ENCODE measurements at regions not wholly inside any gene's neighbourhood (a gene's known extent, or its start where the extent isn't known, plus 50 kb on each side); places are given as distances from the start of the nearest gene placed in this dataset.
"Not testable (repeated sequence)": the region's sequence is repeated elsewhere in the genome, so short reads cannot be mapped to it uniquely, and the experiment has no call there.

- no peak for DNase-seq
Observed at GRCh38 chr6:67467341-67467740, 1167.7 kb upstream of the ADGRB3 start.

DNA sequence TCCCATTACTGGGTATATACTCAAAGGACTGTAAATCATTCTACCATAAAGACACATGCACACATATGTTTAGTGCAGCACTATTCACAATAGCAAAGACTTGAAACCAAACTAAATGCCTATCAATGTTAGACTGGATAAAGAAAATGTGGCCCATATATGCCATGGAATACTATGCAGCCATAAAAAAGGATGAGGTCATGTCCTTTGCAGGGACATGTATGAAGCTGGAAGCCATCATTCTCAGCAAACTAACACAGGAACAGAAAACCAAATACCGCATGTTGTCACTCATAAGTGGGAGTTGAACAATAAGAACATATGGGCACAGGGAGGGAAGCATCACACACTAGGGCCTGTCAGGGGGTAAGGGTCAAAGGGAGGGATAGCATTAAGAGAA, 1172.4 kb upstream of the ADGRB3 start:
- not testable (repeated sequence) for DNase-seq

DNA sequence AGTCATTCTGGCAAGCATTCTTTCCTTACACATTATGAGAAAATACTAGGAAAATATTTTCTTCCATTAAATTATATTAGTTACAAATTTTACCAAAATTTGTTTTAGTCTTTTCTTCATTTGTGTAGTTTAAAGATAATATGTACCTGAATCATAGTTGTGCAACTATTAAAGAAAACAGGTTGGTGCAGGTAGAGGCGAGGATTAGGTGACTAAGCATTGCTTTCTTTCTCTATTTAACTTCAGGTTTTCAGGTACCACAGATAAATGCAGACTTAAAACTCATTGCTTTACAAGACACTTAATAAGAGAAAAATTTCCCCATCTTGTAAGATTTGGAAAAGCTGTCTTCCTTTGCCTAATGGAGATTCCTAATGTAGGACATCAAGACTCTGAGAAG, 1175.5 kb upstream of the ADGRB3 start:
- DNase-seq, result no peak

- DNase-seq, result no peak
Observed at GRCh38 chr6:67458265-67458664, 1176.8 kb upstream of the ADGRB3 start.

- no peak for DNase-seq
Observed at GRCh38 chr6:67451874-67452273, 1183.2 kb upstream of the ADGRB3 start.

GRCh38 chr6:67450641-67451040, 1184.4 kb upstream of the ADGRB3 start:
- DNase-seq, result no peak

DNA sequence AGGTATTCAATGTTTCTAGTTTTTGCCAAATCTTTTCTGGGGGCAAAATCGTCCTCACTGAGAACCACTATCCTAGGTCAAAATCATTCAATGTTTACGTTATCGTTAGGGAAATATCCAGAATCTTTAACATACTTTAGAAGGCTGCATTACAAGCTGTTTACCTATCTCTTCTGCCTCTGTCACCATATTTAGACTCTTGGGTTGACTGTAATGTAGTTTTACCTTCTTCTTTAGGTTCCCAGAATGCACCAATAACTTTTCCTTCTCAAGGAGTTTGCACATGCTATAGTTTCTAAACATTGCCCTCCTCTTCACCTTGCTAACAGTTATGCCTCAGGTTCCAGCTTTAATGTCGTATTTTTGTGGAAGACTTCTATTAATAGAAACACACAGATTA, 1185.5 kb upstream of the ADGRB3 start:
- no peak for DNase-seq

DNA sequence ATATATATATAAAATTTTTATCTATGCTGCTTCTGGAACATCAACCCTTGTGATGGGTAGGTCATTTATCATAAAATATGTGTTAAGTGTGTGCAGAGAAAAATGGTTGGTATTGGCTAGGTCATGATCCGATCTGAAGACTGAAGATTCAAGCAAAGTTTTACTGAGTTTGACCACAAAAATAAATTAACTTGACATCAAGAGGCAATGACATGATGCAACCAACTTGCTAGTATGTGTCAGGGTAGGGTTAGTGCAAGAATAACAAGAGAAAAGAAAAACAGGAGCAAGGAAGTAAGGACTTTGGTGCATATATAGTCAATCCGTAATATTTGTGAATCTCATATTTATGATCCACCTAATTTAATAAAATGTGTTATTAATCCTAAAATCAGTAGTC, 1202.0 kb upstream of the ADGRB3 start:
- no peak for DNase-seq

GRCh38 chr6:67431076-67431475, 1204.0 kb upstream of the ADGRB3 start:
- no peak for DNase-seq

DNA sequence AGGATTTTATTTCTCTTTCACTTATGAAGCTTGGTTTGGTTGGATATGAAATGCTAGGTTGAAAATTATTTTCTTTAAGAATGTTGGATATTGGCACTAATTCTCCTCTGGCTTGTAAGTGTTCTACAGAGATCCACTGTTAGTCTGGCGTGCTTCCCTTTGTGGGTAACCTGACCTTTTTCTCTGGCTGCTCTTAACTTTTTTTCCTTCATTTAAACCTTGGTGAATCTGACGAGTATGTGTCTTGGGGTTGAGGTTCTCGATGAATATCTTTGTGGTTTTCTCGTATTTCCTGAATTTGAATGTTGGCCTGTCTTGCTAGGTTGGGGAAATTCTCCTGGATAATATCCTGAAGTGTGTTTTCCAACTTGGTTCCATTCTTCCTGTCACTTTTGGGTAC, 1208.4 kb upstream of the ADGRB3 start:
- DNase-seq, result not testable (repeated sequence)

GRCh38 chr6:67412035-67412434, 1223.0 kb upstream of the ADGRB3 start:
- no peak for DNase-seq

- DNase-seq, result no peak
Observed at GRCh38 chr6:67411036-67411435, 1224.0 kb upstream of the ADGRB3 start.

- no peak for DNase-seq
Observed at GRCh38 chr6:67394254-67394653, 1240.8 kb upstream of the ADGRB3 start.

DNA sequence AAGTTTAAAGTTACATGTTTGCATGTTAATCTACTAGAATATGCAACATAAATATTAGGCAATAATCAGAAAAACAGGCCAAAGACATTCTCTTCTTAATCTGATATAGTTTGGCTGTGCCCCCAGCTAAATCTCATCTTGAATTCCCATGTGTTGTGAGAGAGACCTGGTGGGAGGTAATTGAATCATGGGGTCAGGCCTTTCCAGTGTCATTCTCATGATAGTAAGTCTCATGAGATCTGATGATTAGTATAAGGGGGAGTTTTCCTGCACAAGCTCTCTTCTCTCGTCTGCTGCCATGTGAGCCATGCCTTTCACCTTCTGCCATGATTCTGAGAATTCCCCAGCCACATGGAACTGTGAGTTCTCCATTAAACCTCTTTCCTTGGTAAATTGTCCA, 1241.7 kb upstream of the ADGRB3 start:
- no peak for DNase-seq

- no peak for DNase-seq
Observed at GRCh38 chr6:67391955-67392354, 1243.1 kb upstream of the ADGRB3 start.

DNA sequence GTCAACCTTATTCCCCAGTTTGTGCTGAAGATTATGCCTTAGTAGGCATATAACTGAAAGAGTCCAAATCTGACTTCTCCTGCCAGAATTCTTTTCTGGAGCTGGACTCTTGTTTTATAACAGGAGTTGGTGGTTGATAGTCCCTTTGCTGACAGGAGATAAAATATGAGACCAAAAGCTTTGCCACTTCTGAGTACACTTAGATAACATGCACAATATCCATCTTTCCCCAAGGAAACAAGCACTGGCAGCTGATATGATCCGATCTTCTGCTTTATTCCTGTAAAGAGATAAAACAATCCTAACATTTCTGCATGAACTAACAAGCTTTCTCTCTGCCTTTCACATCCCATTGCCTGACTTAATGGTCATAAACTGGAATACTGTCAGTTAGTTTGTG, 1265.4 kb upstream of the ADGRB3 start:
- DNase-seq, result no peak

DNA sequence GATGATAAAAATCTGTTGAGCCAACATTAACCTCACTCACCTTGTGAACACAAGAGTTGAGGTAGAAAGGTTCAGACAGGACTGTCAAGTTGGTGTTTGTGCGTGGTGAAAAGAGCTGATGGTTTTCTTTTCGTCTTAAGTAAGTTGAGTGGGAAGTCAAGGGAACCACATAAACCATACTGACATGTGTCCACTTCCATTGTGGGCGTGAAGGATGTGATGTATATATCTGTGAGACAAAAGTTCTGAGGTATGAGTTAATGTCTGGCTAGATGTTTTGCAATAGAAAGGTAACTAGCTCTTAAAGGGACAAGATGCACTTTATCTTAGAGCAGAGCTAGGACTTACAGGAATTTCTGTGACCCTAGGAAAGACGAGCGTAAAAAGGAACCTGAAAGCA, 1272.1 kb upstream of the ADGRB3 start:
- no peak for DNase-seq

- DNase-seq, result no peak
Observed at GRCh38 chr6:67361264-67361663, 1273.8 kb upstream of the ADGRB3 start.

DNA sequence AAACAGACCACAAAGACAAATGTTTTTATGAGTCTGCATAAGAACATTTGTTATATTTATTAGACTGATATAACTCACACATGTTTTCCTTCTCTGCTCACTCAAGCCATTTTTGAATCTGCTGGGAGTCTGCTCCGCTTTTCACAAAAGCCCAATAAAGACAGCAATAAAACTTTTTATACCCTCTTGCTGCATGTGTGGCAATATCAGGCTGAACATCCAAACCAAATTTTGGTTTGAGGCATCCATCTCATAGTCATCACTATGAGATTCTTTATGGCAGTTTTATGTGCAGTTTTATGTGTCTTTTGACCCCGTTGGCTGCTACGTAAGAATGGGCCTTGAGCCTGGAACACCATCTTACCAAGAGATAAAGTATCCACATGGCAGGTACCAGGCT, 1276.8 kb upstream of the ADGRB3 start:
- DNase-seq, result no peak

DNA sequence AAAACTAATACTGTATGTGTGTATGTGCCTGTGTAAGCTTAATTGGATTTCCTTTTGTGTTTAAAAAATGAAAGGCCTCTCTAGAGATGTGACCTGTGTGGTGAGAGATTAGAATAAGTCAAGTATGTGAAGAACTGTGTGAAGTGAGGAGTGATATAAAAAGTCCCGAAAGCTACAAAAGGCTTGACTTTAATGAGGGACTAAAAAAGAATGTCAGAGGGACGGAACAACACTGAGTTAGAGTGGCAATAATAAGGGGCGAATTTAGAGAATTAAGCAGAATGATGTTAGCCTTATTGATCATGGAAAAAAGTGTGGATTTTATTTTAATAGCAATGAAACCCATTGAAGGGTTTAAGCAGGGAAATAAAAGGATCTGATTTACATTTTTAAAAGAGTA, 1281.2 kb upstream of the ADGRB3 start:
- no peak for DNase-seq

DNA sequence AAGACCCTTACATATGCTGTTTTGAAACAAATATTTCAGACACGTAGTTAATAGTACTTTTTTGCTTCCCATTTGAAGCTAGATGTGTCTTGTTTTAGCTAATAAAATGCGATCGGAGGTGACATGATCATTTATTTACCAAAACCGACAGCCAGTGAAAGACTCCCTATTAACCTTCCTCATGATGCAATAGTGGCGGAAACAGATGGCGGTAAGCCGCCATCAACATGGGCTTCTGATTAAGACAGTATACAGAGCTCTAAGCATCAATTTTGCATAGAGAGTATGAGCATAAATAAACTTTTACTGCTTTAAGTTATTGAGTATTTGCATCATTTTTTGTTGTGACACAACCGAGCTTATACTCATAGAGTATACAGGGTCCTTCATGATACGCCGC, 1282.4 kb upstream of the ADGRB3 start:
- DNase-seq, result no peak

- DNase-seq, result no peak
Observed at GRCh38 chr6:67350729-67351128, 1284.4 kb upstream of the ADGRB3 start.

GRCh38 chr6:67345946-67346345, 1289.1 kb upstream of the ADGRB3 start:
- DNase-seq, result no peak

DNA sequence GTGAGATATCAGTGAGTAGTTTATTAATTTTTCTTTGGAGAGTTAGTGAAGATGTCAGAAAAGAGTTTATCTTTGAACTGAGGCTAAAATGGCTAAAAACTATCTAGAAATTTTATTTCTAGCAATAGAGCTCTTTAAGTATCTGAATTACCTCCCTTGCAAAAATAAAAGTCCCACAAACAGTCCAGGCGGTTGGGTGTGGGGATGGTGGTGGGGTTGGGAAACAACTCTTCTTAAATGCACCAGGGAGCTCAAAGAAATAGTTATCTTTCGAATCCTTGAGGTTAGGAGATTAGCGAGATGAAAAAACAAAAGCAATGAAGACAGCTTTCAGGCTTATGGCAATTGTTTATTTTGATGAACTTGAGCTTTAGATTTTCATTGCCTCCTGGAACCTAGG, 1299.1 kb upstream of the ADGRB3 start:
- DNase-seq, result no peak

- DNase-seq, result no peak
Observed at GRCh38 chr6:67331304-67331703, 1303.8 kb upstream of the ADGRB3 start.

GRCh38 chr6:67328269-67328668, 1306.8 kb upstream of the ADGRB3 start:
- DNase-seq, result no peak

All from suppressor macrophage treated with lipopolysaccharide for 4 hours (primary cell).